Activated naive CD4-positive, alpha-beta T cell (primary cell): ENCODE measurements at regions not wholly inside any gene's neighbourhood (a gene's known extent, or its start where the extent isn't known, plus 50 kb on each side); places are given as distances from the start of the nearest gene placed in this dataset.

Source experiments
- DNase-seq, 4 experiments: peaks; one replicate each; lab custom pipeline; 2025; lab: John Stamatoyannopoulos, UW

- DNase-seq, result no peak
Measured at GRCh38 chr4:19720610-19721009, 531.1 kb upstream of the SLIT2 start.

GRCh38 chr4:19720190-19720589 is 531.5 kb upstream of the SLIT2 start:
- DNase-seq, result no peak

- no peak for DNase-seq
Measured at GRCh38 chr4:19711871-19712270, 539.8 kb upstream of the SLIT2 start.

- DNase-seq, result no peak
Measured at GRCh38 chr4:19707876-19708275, 543.8 kb upstream of the SLIT2 start.

- DNase-seq, result no peak
Measured at GRCh38 chr4:19703391-19703790, 548.3 kb upstream of the SLIT2 start.

GRCh38 chr4:19700992-19701391 is 550.7 kb upstream of the SLIT2 start:
- no peak for DNase-seq

- DNase-seq, result no peak
Measured at GRCh38 chr4:19698961-19699360, 552.7 kb upstream of the SLIT2 start.

- no peak for DNase-seq
Measured at GRCh38 chr4:19694812-19695211, 556.9 kb upstream of the SLIT2 start.

- no peak for DNase-seq
Measured at GRCh38 chr4:19693936-19694570, 557.7 kb upstream of the SLIT2 start.

GRCh38 chr4:19689511-19689910 is 562.2 kb upstream of the SLIT2 start:
- DNase-seq, result no peak

- DNase-seq, result no peak
Measured at GRCh38 chr4:19686456-19686855, 565.2 kb upstream of the SLIT2 start.

GRCh38 chr4:19684084-19684483 is 567.6 kb upstream of the SLIT2 start:
- no peak for DNase-seq

GRCh38 chr4:19683426-19683825 is 568.3 kb upstream of the SLIT2 start:
- no peak for DNase-seq

- no peak for DNase-seq
Measured at GRCh38 chr4:19677211-19677610, 574.5 kb upstream of the SLIT2 start.

GRCh38 chr4:19675172-19675811 is 576.4 kb upstream of the SLIT2 start:
- no peak for DNase-seq

GRCh38 chr4:19659101-19659500 is 592.6 kb upstream of the SLIT2 start:
- no peak for DNase-seq

GRCh38 chr4:19657856-19658255 is 593.8 kb upstream of the SLIT2 start:
- no peak for DNase-seq

GRCh38 chr4:19655666-19656065 is 596.0 kb upstream of the SLIT2 start:
- no peak for DNase-seq

GRCh38 chr4:19650903-19651864 is 600.5 kb upstream of the SLIT2 start:
- DNase-seq, result no peak

GRCh38 chr4:19645589-19645988 is 606.1 kb upstream of the SLIT2 start:
- DNase-seq, result no peak

- DNase-seq, result no peak
Measured at GRCh38 chr4:19636451-19636850, 615.3 kb upstream of the SLIT2 start.

GRCh38 chr4:19631814-19632213 is 619.9 kb upstream of the SLIT2 start:
- DNase-seq, result no peak

GRCh38 chr4:19623866-19624265 is 627.8 kb upstream of the SLIT2 start:
- DNase-seq, result no peak
